HAP-1 (cell line): ENCODE measurements at regions not wholly inside any gene's neighbourhood (a gene's known extent, or its start where the extent isn't known, plus 50 kb on each side); places are given as distances from the start of the nearest gene placed in this dataset.
A peak's percentile ranks its signal among the peaks of the same experiment; 100 is the strongest.

Source experiments
- DNase-seq, 2 experiments: peaks; one replicate each; pipeline ENCODE4 v3.0.0-alpha.2; 2016 to 2020; ENCODE audit warnings: low spot score in 2 of 2
- H3K27me3 ChIP-seq: fragments of 250-450 bp; sonication (Bioruptor Pico); 2 replicates; pipeline ENCODE4 v1.5.1; 2020; ENCODE audit warnings: low read depth, mild to moderate bottlenecking, moderate library complexity
- H3K36me3 ChIP-seq: fragments of 250-450 bp; sonication (Bioruptor Pico); replicated peaks from 2 replicates; pipeline ENCODE4 v1.5.1; 2020; ENCODE audit warnings: mild to moderate bottlenecking
- H3K4me1 ChIP-seq: fragments of 250-450 bp; sonication (Bioruptor Pico); 2 replicates; pipeline ENCODE4 v1.5.1; 2020; ENCODE audit warnings: mild to moderate bottlenecking
- H3K4me3 ChIP-seq: fragments of 250-450 bp; sonication (Bioruptor Pico); 2 replicates; pipeline ENCODE4 v1.5.1; 2020; ENCODE audit warnings: mild to moderate bottlenecking, moderate library complexity
- H3K9me3 ChIP-seq: fragments of 250-450 bp; sonication (Bioruptor Pico); 2 replicates; pipeline ENCODE4 v1.5.1; 2020; ENCODE audit warnings: mild to moderate bottlenecking, moderate library complexity
- in situ Hi-C: fragments of 300-500 bp; cut with MboI; formaldehyde crosslinking; loops from 3 replicates; pipeline ENCODE4 v1.14.3; 2020; ENCODE audit warnings: low sequenced_read_pairs, inconsistent platforms, mixed read lengths

GRCh38 chr5:123813264-123813663 lies 301.3 kb downstream of the CSNK1G3 start:
- DNase-seq, result no peak
- no peak overlapping the region for H3K4me3 ChIP-seq
- H3K9me3 ChIP-seq, result no peaks in the 10 kb centered on the region
- no peaks in the 10 kb centered on the region for H3K27me3 ChIP-seq
- in situ Hi-C loops, result no loop called here
- peaks cover 70% of the 10 kb centered on the region for H3K4me1 ChIP-seq
- no peaks in the 10 kb centered on the region for H3K36me3 ChIP-seq

- in situ Hi-C loops, result no loop called here
- Histone ChIP-seq H3K4me1 (peaks cover 80% of the 10 kb centered on the region), H3K4me3 (no peak overlapping the region), H3K27me3 (no peaks in the 10 kb centered on the region), H3K9me3 (no peaks in the 10 kb centered on the region), H3K36me3 (no peaks in the 10 kb centered on the region)
- DNase-seq, result peak; percentile 45 to 94
These were observed 299.9 kb downstream of the CSNK1G3 start for GRCh38 chr5:123811831-123812230.

GRCh38 chr5:123810746-123811340 lies 298.9 kb downstream of the CSNK1G3 start:
- in situ Hi-C loops, result no loop called here
- H3K4me3 ChIP-seq, result no peak overlapping the region
- H3K27me3 ChIP-seq, result no peaks in the 10 kb centered on the region
- no peaks in the 10 kb centered on the region for H3K9me3 ChIP-seq
- peaks cover 86% of the 10 kb centered on the region for H3K4me1 ChIP-seq
- DNase-seq, result no peak
- H3K36me3 ChIP-seq, result no peaks in the 10 kb centered on the region

GRCh38 chr5:123810253-123810652 lies 298.3 kb downstream of the CSNK1G3 start:
- in situ Hi-C loops, result no loop called here
- H3K9me3 ChIP-seq, result no peaks in the 10 kb centered on the region
- no peak for DNase-seq
- H3K36me3 ChIP-seq, result no peaks in the 10 kb centered on the region
- H3K4me1 ChIP-seq, result peaks cover 80% of the 10 kb centered on the region
- no peaks in the 10 kb centered on the region for H3K27me3 ChIP-seq
- H3K4me3 ChIP-seq, result no peak overlapping the region

GRCh38 chr5:123809594-123810221 lies 297.7 kb downstream of the CSNK1G3 start:
- Histone ChIP-seq H3K27me3 (no peaks in the 10 kb centered on the region), H3K36me3 (no peaks in the 10 kb centered on the region), H3K4me3 (no peak overlapping the region), H3K4me1 (peaks cover 75% of the 10 kb centered on the region), H3K9me3 (no peaks in the 10 kb centered on the region)
- in situ Hi-C loops, result no loop called here
- DNase-seq, result peak in 1 of 2 experiments; percentile 21

- H3K4me1 ChIP-seq, result peaks cover 65% of the 10 kb centered on the region
- in situ Hi-C loops, result no loop called here
- H3K36me3 ChIP-seq, result no peaks in the 10 kb centered on the region
- no peaks in the 10 kb centered on the region for H3K9me3 ChIP-seq
- no peak for DNase-seq
- H3K27me3 ChIP-seq, result no peaks in the 10 kb centered on the region
- no peak overlapping the region for H3K4me3 ChIP-seq
These were observed 296.7 kb downstream of the CSNK1G3 start for GRCh38 chr5:123808461-123809380.

GRCh38 chr5:123807177-123807945 lies 295.4 kb downstream of the CSNK1G3 start:
- in situ Hi-C loops, result no loop called here
- H3K27me3 ChIP-seq, result no peaks in the 10 kb centered on the region
- no peaks in the 10 kb centered on the region for H3K9me3 ChIP-seq
- H3K4me1 ChIP-seq, result peaks cover 54% of the 10 kb centered on the region
- peak; percentile 93 to 97 for DNase-seq
- H3K36me3 ChIP-seq, result no peaks in the 10 kb centered on the region
- H3K4me3 ChIP-seq, result no peak overlapping the region

GRCh38 chr5:123806644-123807043 lies 294.7 kb downstream of the CSNK1G3 start:
- Histone ChIP-seq H3K36me3 (no peaks in the 10 kb centered on the region), H3K4me1 (peaks cover 47% of the 10 kb centered on the region), H3K4me3 (no peak overlapping the region), H3K9me3 (no peaks in the 10 kb centered on the region), H3K27me3 (no peaks in the 10 kb centered on the region)
- in situ Hi-C loops, result no loop called here
- no peak for DNase-seq

GRCh38 chr5:123805300-123805699 lies 293.3 kb downstream of the CSNK1G3 start:
- Histone ChIP-seq H3K4me1 (peaks cover 37% of the 10 kb centered on the region), H3K27me3 (no peaks in the 10 kb centered on the region), H3K36me3 (no peaks in the 10 kb centered on the region), H3K4me3 (no peak overlapping the region), H3K9me3 (no peaks in the 10 kb centered on the region)
- in situ Hi-C loops, result no loop called here
- DNase-seq, result no peak

- peaks cover 17% of the 10 kb centered on the region for H3K4me1 ChIP-seq
- H3K4me3 ChIP-seq, result no peak overlapping the region
- no peak for DNase-seq
- in situ Hi-C loops, result no loop called here
- no peaks in the 10 kb centered on the region for H3K27me3 ChIP-seq
- no peaks in the 10 kb centered on the region for H3K9me3 ChIP-seq
- H3K36me3 ChIP-seq, result no peaks in the 10 kb centered on the region
These were observed 291.4 kb downstream of the CSNK1G3 start for GRCh38 chr5:123803359-123803758.

- H3K27me3 ChIP-seq, result no peaks in the 10 kb centered on the region
- in situ Hi-C loops, result no loop called here
- peaks cover 8% of the 10 kb centered on the region for H3K4me1 ChIP-seq
- H3K9me3 ChIP-seq, result no peaks in the 10 kb centered on the region
- H3K4me3 ChIP-seq, result no peak overlapping the region
- no peaks in the 10 kb centered on the region for H3K36me3 ChIP-seq
- DNase-seq, result no peak
These were observed 290.4 kb downstream of the CSNK1G3 start for GRCh38 chr5:123802298-123802951.

GRCh38 chr5:123800640-123801039 lies 288.7 kb downstream of the CSNK1G3 start:
- Histone ChIP-seq H3K4me1 (no peaks in the 10 kb centered on the region), H3K27me3 (no peaks in the 10 kb centered on the region), H3K4me3 (no peak overlapping the region), H3K9me3 (no peaks in the 10 kb centered on the region), H3K36me3 (no peaks in the 10 kb centered on the region)
- DNase-seq, result no peak
- in situ Hi-C loops, result no loop called here

- in situ Hi-C loops, result no loop called here
These were observed 283.7 kb downstream of the CSNK1G3 start for GRCh38 chr5:123795688-123796087.

More at GRCh38 chr5:123795688-123796087, 283.7 kb downstream of the CSNK1G3 start:
- no peak overlapping the region for H3K4me3 ChIP-seq
- H3K9me3 ChIP-seq, result no peaks in the 10 kb centered on the region
- no peaks in the 10 kb centered on the region for H3K4me1 ChIP-seq
- H3K36me3 ChIP-seq, result no peaks in the 10 kb centered on the region
- DNase-seq, result no peak
- H3K27me3 ChIP-seq, result no peaks in the 10 kb centered on the region
